GM21390 (cell line): ENCODE measurements at regions not wholly inside any gene's neighbourhood (a gene's known extent, or its start where the extent isn't known, plus 50 kb on each side); places are given as distances from the start of the nearest gene placed in this dataset.
"Not testable (repeated sequence)": the region's sequence is repeated elsewhere in the genome, so short reads cannot be mapped to it uniquely, and the experiment has no call there.

Experiments used
- ATAC-seq: cut with Tn5 transposase; IDR thresholded peaks from one replicate; pipeline ENCODE4 v1.9.1; 2021; ENCODE audit not compliant: unreplicated experiment

- no peak for ATAC-seq
Measured at GRCh38 chr14:66242001-66242400, 244.2 kb upstream of the CCDC196 start.

- no peak for ATAC-seq
Measured at GRCh38 chr14:66244834-66245233, 241.3 kb upstream of the CCDC196 start.

GRCh38 chr14:66247662-66248193 lies 238.4 kb upstream of the CCDC196 start:
- ATAC-seq = no peak

GRCh38 chr14:66248256-66248655 lies 237.9 kb upstream of the CCDC196 start:
- no peak for ATAC-seq

- no peak for ATAC-seq
Measured at GRCh38 chr14:66249544-66249943, 236.6 kb upstream of the CCDC196 start.

GRCh38 chr14:66254038-66254437 lies 232.1 kb upstream of the CCDC196 start:
- no peak for ATAC-seq

GRCh38 chr14:66268802-66269334 lies 217.3 kb upstream of the CCDC196 start:
- no peak for ATAC-seq

GRCh38 chr14:66272221-66272620 lies 213.9 kb upstream of the CCDC196 start:
- ATAC-seq = no peak

- no peak for ATAC-seq
Measured at GRCh38 chr14:66273261-66273832, 212.8 kb upstream of the CCDC196 start.

- ATAC-seq = not testable (repeated sequence)
Measured at GRCh38 chr14:66278418-66278817, 207.8 kb upstream of the CCDC196 start.

- no peak for ATAC-seq
Measured at GRCh38 chr14:66281036-66281776, 205.0 kb upstream of the CCDC196 start.

- no peak for ATAC-seq
Measured at GRCh38 chr14:66284346-66284745, 201.8 kb upstream of the CCDC196 start.

- no peak for ATAC-seq
Measured at GRCh38 chr14:66288511-66288910, 197.7 kb upstream of the CCDC196 start.

GRCh38 chr14:66291756-66292155 lies 194.4 kb upstream of the CCDC196 start:
- no peak for ATAC-seq

- ATAC-seq = no peak
Measured at GRCh38 chr14:66293533-66294105, 192.6 kb upstream of the CCDC196 start.

- ATAC-seq = no peak
Measured at GRCh38 chr14:66295386-66295785, 190.8 kb upstream of the CCDC196 start.

- ATAC-seq = no peak
Measured at GRCh38 chr14:66300886-66301285, 185.3 kb upstream of the CCDC196 start.

- ATAC-seq = no peak
Measured at GRCh38 chr14:66306101-66306500, 180.1 kb upstream of the CCDC196 start.

- ATAC-seq = no peak
Measured at GRCh38 chr14:66311058-66311457, 175.1 kb upstream of the CCDC196 start.

GRCh38 chr14:66311990-66312389 lies 174.2 kb upstream of the CCDC196 start:
- ATAC-seq = no peak

- ATAC-seq = no peak
Measured at GRCh38 chr14:66312451-66312850, 173.7 kb upstream of the CCDC196 start.

- no peak for ATAC-seq
Measured at GRCh38 chr14:66315098-66315497, 171.1 kb upstream of the CCDC196 start.
